GM12875 (cell line): ENCODE measurements at regions not wholly inside any gene's neighbourhood (a gene's known extent, or its start where the extent isn't known, plus 50 kb on each side); places are given as distances from the start of the nearest gene placed in this dataset.

Experiments
- H3K4me3 ChIP-seq: one replicate; pipeline ENCODE4 v1.5.1; 2011; ENCODE audit warnings: low read depth, low read length, control low read depth
- TF ChIP-seq, protein P1 (sequence below): IDR thresholded peaks from 2 replicates; pipeline ENCODE4 v1.5.1; 2011; ENCODE audit warnings: low read depth, mild to moderate bottlenecking, control low read depth, inconsistent platforms, low read length, moderate library complexity, borderline replicate concordance; ENCODE audit not compliant: insufficient read depth

GRCh38 chr13:88670509-88670908 lies 999.3 kb downstream of the SLITRK5 start:
- H3K4me3 ChIP-seq, result no peak overlapping the region
- TF ChIP-seq, protein P1, sequence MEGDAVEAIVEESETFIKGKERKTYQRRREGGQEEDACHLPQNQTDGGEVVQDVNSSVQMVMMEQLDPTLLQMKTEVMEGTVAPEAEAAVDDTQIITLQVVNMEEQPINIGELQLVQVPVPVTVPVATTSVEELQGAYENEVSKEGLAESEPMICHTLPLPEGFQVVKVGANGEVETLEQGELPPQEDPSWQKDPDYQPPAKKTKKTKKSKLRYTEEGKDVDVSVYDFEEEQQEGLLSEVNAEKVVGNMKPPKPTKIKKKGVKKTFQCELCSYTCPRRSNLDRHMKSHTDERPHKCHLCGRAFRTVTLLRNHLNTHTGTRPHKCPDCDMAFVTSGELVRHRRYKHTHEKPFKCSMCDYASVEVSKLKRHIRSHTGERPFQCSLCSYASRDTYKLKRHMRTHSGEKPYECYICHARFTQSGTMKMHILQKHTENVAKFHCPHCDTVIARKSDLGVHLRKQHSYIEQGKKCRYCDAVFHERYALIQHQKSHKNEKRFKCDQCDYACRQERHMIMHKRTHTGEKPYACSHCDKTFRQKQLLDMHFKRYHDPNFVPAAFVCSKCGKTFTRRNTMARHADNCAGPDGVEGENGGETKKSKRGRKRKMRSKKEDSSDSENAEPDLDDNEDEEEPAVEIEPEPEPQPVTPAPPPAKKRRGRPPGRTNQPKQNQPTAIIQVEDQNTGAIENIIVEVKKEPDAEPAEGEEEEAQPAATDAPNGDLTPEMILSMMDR, result no peak

- TF ChIP-seq, protein P1, result no peak
- H3K4me3 ChIP-seq, result no peak overlapping the region
Measured at GRCh38 chr13:88674841-88675240, 1003.7 kb downstream of the SLITRK5 start.

GRCh38 chr13:88675347-88675996 lies 1004.3 kb downstream of the SLITRK5 start:
- TF ChIP-seq, protein P1, result no peak
- no peak overlapping the region for H3K4me3 ChIP-seq

DNA sequence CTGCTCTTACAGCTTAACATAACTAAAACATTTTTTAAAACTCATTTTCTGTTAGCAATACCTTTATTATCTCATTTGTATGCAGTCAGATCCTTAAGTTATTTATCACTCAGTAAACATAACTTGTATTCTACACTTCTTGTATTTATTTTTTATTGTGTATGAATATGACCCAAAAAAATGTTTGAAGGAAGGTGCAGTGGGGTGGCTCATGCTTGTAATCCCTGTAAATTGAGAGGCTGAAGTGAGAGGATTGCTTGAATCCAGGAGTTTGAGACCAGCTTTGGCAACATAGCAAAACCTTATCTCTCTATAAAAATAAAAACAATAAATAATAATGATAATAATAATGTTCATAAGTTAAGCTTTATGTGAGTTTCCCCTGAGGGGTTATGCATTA lies 1004.8 kb downstream of the SLITRK5 start:
- H3K4me3 ChIP-seq, result no peak overlapping the region
- TF ChIP-seq, protein P1, result no peak

DNA sequence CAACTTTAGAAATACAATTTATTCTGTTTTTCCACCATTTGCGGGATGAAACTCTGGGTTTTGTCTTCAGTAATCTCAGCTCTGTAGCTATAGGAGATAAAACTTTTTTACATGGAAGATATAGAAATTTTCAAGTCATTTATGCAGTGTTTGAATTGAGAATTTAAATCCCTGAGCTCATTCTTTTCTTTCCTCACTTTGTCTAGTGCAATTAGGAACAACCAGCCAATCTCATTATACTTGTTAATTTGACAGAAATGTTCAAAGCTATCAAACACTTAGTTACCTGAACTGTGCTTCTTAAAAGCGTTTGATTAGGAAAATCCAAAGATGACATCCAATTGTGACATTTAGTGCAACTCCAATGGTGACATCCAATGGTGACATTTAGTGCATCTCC lies 1014.3 kb downstream of the SLITRK5 start:
- H3K4me3 ChIP-seq, result no peak overlapping the region
- TF ChIP-seq, protein P1, result no peak

- no peak overlapping the region for H3K4me3 ChIP-seq
- TF ChIP-seq, protein P1, result no peak
Measured at GRCh38 chr13:88701551-88701950, 1030.4 kb downstream of the SLITRK5 start.

DNA sequence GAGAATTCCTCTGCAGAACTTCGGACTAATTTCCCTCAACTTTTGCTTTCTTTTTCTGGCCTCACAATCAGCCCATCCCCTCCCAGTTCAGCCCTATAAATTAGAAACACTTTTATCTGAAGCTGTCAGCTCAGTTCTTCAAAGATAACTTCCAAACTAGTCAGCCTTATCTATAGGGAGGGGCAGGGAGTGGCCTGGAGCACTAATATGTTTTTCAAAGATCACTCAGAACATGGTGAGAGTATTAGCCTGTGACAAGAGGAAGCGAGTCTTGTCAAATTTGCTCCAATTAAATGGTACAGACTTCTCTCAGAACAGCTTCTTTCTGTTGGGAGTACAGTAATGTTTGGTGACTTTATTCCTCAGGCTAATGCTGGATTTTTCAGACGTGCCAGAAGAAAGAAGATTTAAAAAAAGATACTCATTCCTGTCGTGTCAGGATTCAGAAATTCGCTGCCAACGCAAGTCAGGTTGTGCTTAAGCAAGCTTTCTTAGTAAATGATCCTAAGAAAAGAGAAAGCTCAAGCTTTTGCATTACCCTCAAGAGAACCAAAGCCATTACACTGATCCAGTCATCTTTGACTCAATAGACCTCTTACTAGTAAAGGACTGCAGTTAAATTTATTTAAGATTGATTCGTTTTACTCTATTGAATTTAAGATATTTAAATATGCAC lies 1033.6 kb downstream of the SLITRK5 start:
- TF ChIP-seq, protein P1, result no peak
- H3K4me3 ChIP-seq, result no peak overlapping the region
